ENCODE measurements at regions not wholly inside any gene's neighbourhood (a gene's known extent, or its start where the extent isn't known, plus 50 kb on each side); places are given as distances from the start of the nearest gene placed in this dataset.

DNA sequence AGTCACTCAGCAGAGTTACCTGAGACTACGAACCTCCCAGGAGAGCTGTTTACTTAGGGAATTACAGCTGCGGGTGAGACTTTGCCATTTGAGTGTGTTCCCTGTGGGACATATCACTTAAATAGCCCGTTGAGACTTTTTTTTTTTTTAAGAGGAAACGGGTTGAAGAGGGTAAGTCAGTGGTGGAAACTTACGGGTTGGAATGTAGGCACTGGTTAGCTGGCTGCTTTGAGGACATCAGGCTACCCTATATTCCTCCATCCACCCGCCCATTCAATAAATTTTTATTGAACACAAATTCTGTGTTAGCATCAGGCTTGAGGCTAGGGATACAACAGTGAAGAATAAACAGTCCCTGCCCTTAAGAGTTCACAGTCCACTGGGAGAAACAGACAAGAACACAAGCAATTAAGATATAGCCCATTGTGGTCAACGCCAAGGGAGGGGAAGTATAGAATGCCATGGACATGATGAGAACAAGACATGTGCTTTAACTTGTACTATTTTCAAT lies 88.1 kb upstream of the CPSF6 start:
- TF ChIP-seq, protein P1, sequence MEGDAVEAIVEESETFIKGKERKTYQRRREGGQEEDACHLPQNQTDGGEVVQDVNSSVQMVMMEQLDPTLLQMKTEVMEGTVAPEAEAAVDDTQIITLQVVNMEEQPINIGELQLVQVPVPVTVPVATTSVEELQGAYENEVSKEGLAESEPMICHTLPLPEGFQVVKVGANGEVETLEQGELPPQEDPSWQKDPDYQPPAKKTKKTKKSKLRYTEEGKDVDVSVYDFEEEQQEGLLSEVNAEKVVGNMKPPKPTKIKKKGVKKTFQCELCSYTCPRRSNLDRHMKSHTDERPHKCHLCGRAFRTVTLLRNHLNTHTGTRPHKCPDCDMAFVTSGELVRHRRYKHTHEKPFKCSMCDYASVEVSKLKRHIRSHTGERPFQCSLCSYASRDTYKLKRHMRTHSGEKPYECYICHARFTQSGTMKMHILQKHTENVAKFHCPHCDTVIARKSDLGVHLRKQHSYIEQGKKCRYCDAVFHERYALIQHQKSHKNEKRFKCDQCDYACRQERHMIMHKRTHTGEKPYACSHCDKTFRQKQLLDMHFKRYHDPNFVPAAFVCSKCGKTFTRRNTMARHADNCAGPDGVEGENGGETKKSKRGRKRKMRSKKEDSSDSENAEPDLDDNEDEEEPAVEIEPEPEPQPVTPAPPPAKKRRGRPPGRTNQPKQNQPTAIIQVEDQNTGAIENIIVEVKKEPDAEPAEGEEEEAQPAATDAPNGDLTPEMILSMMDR (IDR thresholded peaks at IDR 0.05; ENCODE audit: insufficient read depth, low read depth, low read length), result no peak
- TF ChIP-seq EZH2 (IDR thresholded peaks at IDR 0.05; ENCODE audit: insufficient read depth, low read length), result no peak
